HG02759 (cell line): ENCODE measurements at regions not wholly inside any gene's neighbourhood (a gene's known extent, or its start where the extent isn't known, plus 50 kb on each side); places are given as distances from the start of the nearest gene placed in this dataset.
"Not testable (repeated sequence)": the region's sequence is repeated elsewhere in the genome, so short reads cannot be mapped to it uniquely, and the experiment has no call there.

Source experiments
- ATAC-seq: cut with Tn5 transposase; IDR thresholded peaks from one replicate; pipeline ENCODE4 v1.9.1; 2021; ENCODE audit warnings: mild to moderate bottlenecking, moderate library complexity; ENCODE audit not compliant: unreplicated experiment

- ATAC-seq, result not testable (repeated sequence)
Observed at GRCh38 chr17:21550031-21550430, 142.3 kb upstream of the KCNJ18 start.

GRCh38 chr17:21551081-21551881, 141.0 kb upstream of the KCNJ18 start:
- peak; percentile 87 for ATAC-seq

- not testable (repeated sequence) for ATAC-seq
Observed at GRCh38 chr17:21558921-21559320, 133.4 kb upstream of the KCNJ18 start.

GRCh38 chr17:21564262-21564661, 128.1 kb upstream of the KCNJ18 start:
- no peak for ATAC-seq

GRCh38 chr17:21564757-21565156, 127.6 kb upstream of the KCNJ18 start:
- not testable (repeated sequence) for ATAC-seq

- not testable (repeated sequence) for ATAC-seq
Observed at GRCh38 chr17:21570427-21570826, 121.9 kb upstream of the KCNJ18 start.

- ATAC-seq, result not testable (repeated sequence)
Observed at GRCh38 chr17:21572148-21572547, 120.2 kb upstream of the KCNJ18 start.

- not testable (repeated sequence) for ATAC-seq
Observed at GRCh38 chr17:21573271-21573960, 118.9 kb upstream of the KCNJ18 start.

GRCh38 chr17:21573961-21574610, 118.2 kb upstream of the KCNJ18 start:
- no peak for ATAC-seq

GRCh38 chr17:21574611-21575255, 117.6 kb upstream of the KCNJ18 start:
- ATAC-seq, result not testable (repeated sequence)

- not testable (repeated sequence) for ATAC-seq
Observed at GRCh38 chr17:21578783-21579182, 113.5 kb upstream of the KCNJ18 start.

GRCh38 chr17:21592774-21593173, 99.5 kb upstream of the KCNJ18 start:
- no peak for ATAC-seq

- not testable (repeated sequence) for ATAC-seq
Observed at GRCh38 chr17:21593452-21594105, 98.7 kb upstream of the KCNJ18 start.

GRCh38 chr17:21595086-21595485, 97.2 kb upstream of the KCNJ18 start:
- ATAC-seq, result no peak

GRCh38 chr17:21602176-21602575, 90.1 kb upstream of the KCNJ18 start:
- no peak for ATAC-seq

- not testable (repeated sequence) for ATAC-seq
Observed at GRCh38 chr17:21603292-21603691, 89.0 kb upstream of the KCNJ18 start.

- not testable (repeated sequence) for ATAC-seq
Observed at GRCh38 chr17:21611443-21611842, 80.9 kb upstream of the KCNJ18 start.

GRCh38 chr17:21612123-21613070, 79.9 kb upstream of the KCNJ18 start:
- ATAC-seq, result not testable (repeated sequence)

GRCh38 chr17:21613071-21613429, 79.3 kb upstream of the KCNJ18 start:
- ATAC-seq, result no peak
